ENCODE measurements at regions not wholly inside any gene's neighbourhood (a gene's known extent, or its start where the extent isn't known, plus 50 kb on each side); places are given as distances from the start of the nearest gene placed in this dataset.

GRCh38 chr20:23199356-23199755 is 113.2 kb upstream of the CD93 start:
- intact Hi-C loops (cut with DNase I): no loop called here
- H3K4me3 ChIP-seq: no peak overlapping the region

GRCh38 chr20:23198815-23199214 is 112.7 kb upstream of the CD93 start:
- no peak for DNase-seq
- intact Hi-C loops (cut with DNase I): no loop called here
- H3K9me3 ChIP-seq: no peaks in the 10 kb centered on the region
- H3K27ac ChIP-seq: no peak overlapping the region
- no peak overlapping the region for H3K4me3 ChIP-seq
- no peaks in the 10 kb centered on the region for H3K27me3 ChIP-seq
- H3K36me3 ChIP-seq: no peaks in the 10 kb centered on the region
- TF ChIP-seq CTCF (IDR thresholded peaks at IDR 0.05): no peak
- no peaks in the 10 kb centered on the region for H3K4me1 ChIP-seq
- H3K9ac ChIP-seq (ENCODE audit: low read depth in 2 of 2, low read length in 2 of 2): no peak overlapping the region

More at GRCh38 chr20:23199356-23199755, 113.2 kb upstream of the CD93 start:
- DNase-seq: no peak
- Histone ChIP-seq H3K27ac (no peak overlapping the region), H3K9ac (ENCODE audit: low read depth in 2 of 2, low read length in 2 of 2) (no peak overlapping the region), H3K9me3 (no peaks in the 10 kb centered on the region), H3K4me1 (no peaks in the 10 kb centered on the region), H3K36me3 (no peaks in the 10 kb centered on the region), H3K27me3 (no peaks in the 10 kb centered on the region)
- TF ChIP-seq CTCF (IDR thresholded peaks at IDR 0.05): no peak

- no peaks in the 10 kb centered on the region for H3K27me3 ChIP-seq
- intact Hi-C loops (cut with DNase I): no loop called here
Observed at GRCh38 chr20:23197836-23198235, 111.7 kb upstream of the CD93 start.

GRCh38 chr20:23195636-23196035 is 109.5 kb upstream of the CD93 start:
- Histone ChIP-seq H3K4me3 (no peak overlapping the region), H3K9ac (ENCODE audit: low read depth in 2 of 2, low read length in 2 of 2) (no peak overlapping the region), H3K9me3 (no peaks in the 10 kb centered on the region), H3K4me1 (no peaks in the 10 kb centered on the region), H3K27me3 (no peaks in the 10 kb centered on the region), H3K36me3 (no peaks in the 10 kb centered on the region), H3K27ac (no peak overlapping the region)
- intact Hi-C loops (cut with DNase I): no loop called here
- TF ChIP-seq CTCF (IDR thresholded peaks at IDR 0.05): no peak
- no peak for DNase-seq

More at GRCh38 chr20:23197836-23198235, 111.7 kb upstream of the CD93 start:
- H3K4me1 ChIP-seq: no peaks in the 10 kb centered on the region
- H3K9ac ChIP-seq (ENCODE audit: low read depth in 2 of 2, low read length in 2 of 2): no peak overlapping the region
- no peaks in the 10 kb centered on the region for H3K36me3 ChIP-seq
- no peak overlapping the region for H3K4me3 ChIP-seq
- no peak for DNase-seq
- H3K27ac ChIP-seq: no peak overlapping the region
- TF ChIP-seq CTCF (IDR thresholded peaks at IDR 0.05): no peak
- no peaks in the 10 kb centered on the region for H3K9me3 ChIP-seq

GRCh38 chr20:23193801-23194384 is 107.8 kb upstream of the CD93 start:
- H3K9ac ChIP-seq (ENCODE audit: low read depth in 2 of 2, low read length in 2 of 2): no peak overlapping the region
- no peaks in the 10 kb centered on the region for H3K4me1 ChIP-seq
- no peak for TF ChIP-seq CTCF (IDR thresholded peaks at IDR 0.05)
- no peaks in the 10 kb centered on the region for H3K36me3 ChIP-seq
- H3K4me3 ChIP-seq: no peak overlapping the region
- DNase-seq: no peak
- H3K27me3 ChIP-seq: no peaks in the 10 kb centered on the region
- intact Hi-C loops (cut with DNase I): no loop called here
- no peak overlapping the region for H3K27ac ChIP-seq
- no peaks in the 10 kb centered on the region for H3K9me3 ChIP-seq
